CD14-positive monocyte (primary cell): ENCODE measurements at regions not wholly inside any gene's neighbourhood (a gene's known extent, or its start where the extent isn't known, plus 50 kb on each side); places are given as distances from the start of the nearest gene placed in this dataset.

Experiments
- DNase-seq, 3 donors: peaks; one replicate each; pipeline ENCODE4 v3.0.0-alpha.2; 2011 to 2022
- H2AFZ ChIP-seq: 2 replicates; pipeline ENCODE4 v1.6.0; 2012; ENCODE audit warnings: mild to moderate bottlenecking, low read depth, low read length, inconsistent platforms; ENCODE audit not compliant: insufficient read depth, poor library complexity, severe bottlenecking
- H3K27ac ChIP-seq, 2 donors: 1 replicate in 1 of 2; 2 replicates in 1 of 2; pipeline ENCODE4 v1.5.1; 2012 to 2013; ENCODE audit warnings: low read length in 2 of 2, control low read depth in 1 of 2, inconsistent platforms in 1 of 2, low read depth in 1 of 2, mild to moderate bottlenecking in 1 of 2
- H3K27me3 ChIP-seq, 2 donors: one replicate each; pipeline versions ENCODE4 v1.6.0 to v1.6.1; 2011 to 2013; ENCODE audit warnings: low read length in 2 of 2; ENCODE audit not compliant: control insufficient read depth in 2 of 2, insufficient read depth in 2 of 2
- H3K36me3 ChIP-seq, 2 donors: replicated peaks in 1 of 2; 1 replicate in 1 of 2; 2 replicates in 1 of 2; pipeline versions ENCODE4 v1.5.1 to v1.6.1; 2012 to 2013; ENCODE audit warnings: low read length in 2 of 2, control low read depth in 1 of 2, inconsistent platforms in 1 of 2, mild to moderate bottlenecking in 1 of 2; ENCODE audit not compliant: insufficient read depth in 2 of 2, control insufficient read depth in 1 of 2
- H3K4me1 ChIP-seq, 2 donors: 1 replicate in 1 of 2; 2 replicates in 1 of 2; pipeline versions ENCODE4 v1.5.1 to v1.6.1; 2012 to 2013; ENCODE audit warnings: low read length in 2 of 2, control low read depth in 1 of 2, inconsistent platforms in 1 of 2, mild to moderate bottlenecking in 1 of 2, moderate library complexity in 1 of 2; ENCODE audit not compliant: insufficient read depth in 2 of 2, control insufficient read depth in 1 of 2
- H3K4me2 ChIP-seq: replicated peaks from 2 replicates; pipeline ENCODE3; 2012; ENCODE audit warnings: low read length, moderate library complexity, mild to moderate bottlenecking; ENCODE audit not compliant: poor library complexity, severe bottlenecking; ENCODE audit errors: extremely low read depth
- H3K4me3 ChIP-seq, 3 experiments: fragments of 200-600 bp in 1 of 3; sonication (generic) in 1 of 3; replicated peaks in 1 of 3; 1 replicate in 2 of 3; 2 replicates in 1 of 3; pipeline ENCODE4 v1.5.1; 2011 to 2013; ENCODE audit warnings: low read length in 3 of 3, mild to moderate bottlenecking in 3 of 3, control low read depth in 2 of 3, low read depth in 2 of 3, inconsistent platforms in 1 of 3, moderate library complexity in 1 of 3
- H3K79me2 ChIP-seq: 2 replicates; pipeline ENCODE4 v1.6.0; 2012; ENCODE audit warnings: mild to moderate bottlenecking, control low read depth, inconsistent platforms, low read length, moderate library complexity; ENCODE audit not compliant: insufficient read depth
- H3K9ac ChIP-seq: 2 replicates; pipeline ENCODE4 v1.6.0; 2017; ENCODE audit warnings: low read length, mild to moderate bottlenecking; ENCODE audit not compliant: insufficient read depth, poor library complexity, severe bottlenecking
- H3K9me3 ChIP-seq, 2 donors: replicated peaks in 1 of 2; 1 replicate in 1 of 2; 2 replicates in 1 of 2; pipeline versions ENCODE4 v1.5.1 to v1.6.1; 2012 to 2013; ENCODE audit warnings: low read length in 2 of 2, control low read depth in 1 of 2; ENCODE audit not compliant: control insufficient read depth in 1 of 2, insufficient read depth in 1 of 2
- H4K20me1 ChIP-seq: 2 replicates; pipeline ENCODE4 v1.6.0; 2012; ENCODE audit warnings: mild to moderate bottlenecking, low read length, control low read depth, moderate library complexity; ENCODE audit not compliant: insufficient read depth
- H3K27ac Mint-ChIP-seq, 7 donors: one replicate each; pipeline ENCODE4 v1.8.0; 2020; ENCODE audit warnings: mild to moderate bottlenecking in 7 of 7, mixed read lengths in 7 of 7, moderate library complexity in 6 of 7, inconsistent platforms in 2 of 7
- H3K27me3 Mint-ChIP-seq, 3 donors: one replicate each; pipeline ENCODE4 v1.8.0; 2021 to 2022; ENCODE audit warnings: low read depth in 3 of 3, mild to moderate bottlenecking in 3 of 3, mixed read lengths in 3 of 3, moderate library complexity in 3 of 3, inconsistent platforms in 1 of 3
- H3K36me3 Mint-ChIP-seq, 2 donors: one replicate each; pipeline ENCODE4 v1.8.0; 2020; ENCODE audit warnings: mixed read lengths in 2 of 2, inconsistent platforms in 1 of 2, mild to moderate bottlenecking in 1 of 2
- H3K4me1 Mint-ChIP-seq: one replicate; pipeline ENCODE4 v1.8.0; 2020; ENCODE audit warnings: mild to moderate bottlenecking, mixed read lengths
- H3K4me3 Mint-ChIP-seq, 2 donors: one replicate each; pipeline ENCODE4 v1.8.0; 2020; ENCODE audit warnings: mild to moderate bottlenecking in 2 of 2, mixed read lengths in 2 of 2, moderate library complexity in 1 of 2
- H3K9me3 Mint-ChIP-seq, 7 donors: one replicate each; pipeline ENCODE4 v1.8.0; 2020 to 2022; ENCODE audit warnings: mixed read lengths in 7 of 7, mild to moderate bottlenecking in 6 of 7, moderate library complexity in 6 of 7, inconsistent platforms in 2 of 7
- WGBS: methylation state at CpG from one replicate; pipeline ENCODE4 v1.1.5; 2013; ENCODE audit warnings: missing lambda C conversion rate; ENCODE audit not compliant: insufficient coverage; 5-methylcytosine and 5-hydroxymethylcytosine counted together
- intact Hi-C, 2 donors: fragments of 100-400 bp; cut with micrococcal nuclease; formaldehyde crosslinking; loops; one replicate each; pipeline versions ENCODE4 v1.15.0 to v1.15.1; 2023
- TF ChIP-seq, protein P1 (sequence below): fragments of 200-600 bp; IDR thresholded peaks from one replicate; pipeline ENCODE4 v1.8.0; 2022; ENCODE audit warnings: antibody characterized with exemption, mild to moderate bottlenecking

- H3K4me1 ChIP-seq = no peaks in the 10 kb centered on the region
- no peak overlapping the region for H3K27ac ChIP-seq
- TF ChIP-seq, protein P1, sequence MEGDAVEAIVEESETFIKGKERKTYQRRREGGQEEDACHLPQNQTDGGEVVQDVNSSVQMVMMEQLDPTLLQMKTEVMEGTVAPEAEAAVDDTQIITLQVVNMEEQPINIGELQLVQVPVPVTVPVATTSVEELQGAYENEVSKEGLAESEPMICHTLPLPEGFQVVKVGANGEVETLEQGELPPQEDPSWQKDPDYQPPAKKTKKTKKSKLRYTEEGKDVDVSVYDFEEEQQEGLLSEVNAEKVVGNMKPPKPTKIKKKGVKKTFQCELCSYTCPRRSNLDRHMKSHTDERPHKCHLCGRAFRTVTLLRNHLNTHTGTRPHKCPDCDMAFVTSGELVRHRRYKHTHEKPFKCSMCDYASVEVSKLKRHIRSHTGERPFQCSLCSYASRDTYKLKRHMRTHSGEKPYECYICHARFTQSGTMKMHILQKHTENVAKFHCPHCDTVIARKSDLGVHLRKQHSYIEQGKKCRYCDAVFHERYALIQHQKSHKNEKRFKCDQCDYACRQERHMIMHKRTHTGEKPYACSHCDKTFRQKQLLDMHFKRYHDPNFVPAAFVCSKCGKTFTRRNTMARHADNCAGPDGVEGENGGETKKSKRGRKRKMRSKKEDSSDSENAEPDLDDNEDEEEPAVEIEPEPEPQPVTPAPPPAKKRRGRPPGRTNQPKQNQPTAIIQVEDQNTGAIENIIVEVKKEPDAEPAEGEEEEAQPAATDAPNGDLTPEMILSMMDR = no peak
- H3K9ac ChIP-seq = no peak overlapping the region
- H4K20me1 ChIP-seq = no peaks in the 10 kb centered on the region
- no peak overlapping the region for H3K4me2 ChIP-seq
- peaks cover 0 to 2% (median 1%) of the 10 kb centered on the region in 3 donors for H3K27me3 Mint-ChIP-seq
- H3K9me3 Mint-ChIP-seq = peaks cover 0 to 7% (median 3%) of the 10 kb centered on the region in 7 donors
- no peaks in the 10 kb centered on the region for H3K36me3 Mint-ChIP-seq
- no peak for DNase-seq
- no peak overlapping the region for H3K27ac Mint-ChIP-seq
- intact Hi-C loops = no loop called here
- H2AFZ ChIP-seq = no peak overlapping the region
- H3K79me2 ChIP-seq = no peaks in the 10 kb centered on the region
- H3K36me3 ChIP-seq = no peaks in the 10 kb centered on the region
- no CpG with 5 or more reads among the region's 1 CpG for WGBS
- no peaks in the 10 kb centered on the region for H3K27me3 ChIP-seq
- H3K4me1 Mint-ChIP-seq = no peaks in the 10 kb centered on the region
- H3K4me3 ChIP-seq = no peak overlapping the region
- no peak overlapping the region for H3K4me3 Mint-ChIP-seq
- H3K9me3 ChIP-seq = no peaks in the 10 kb centered on the region
Observed at GRCh38 chr3:109387201-109387600, 49.9 kb upstream of the DPPA4 start.
